HG02970 (cell line): ENCODE measurements at regions not wholly inside any gene's neighbourhood (a gene's known extent, or its start where the extent isn't known, plus 50 kb on each side); places are given as distances from the start of the nearest gene placed in this dataset.

ENCODE experiments used
- ATAC-seq: cut with Tn5 transposase; IDR thresholded peaks from one replicate; pipeline ENCODE4 v1.9.1; 2021; ENCODE audit warnings: mild to moderate bottlenecking, moderate library complexity, moderate number of reproducible peaks; ENCODE audit not compliant: unreplicated experiment, low FRiP score

DNA sequence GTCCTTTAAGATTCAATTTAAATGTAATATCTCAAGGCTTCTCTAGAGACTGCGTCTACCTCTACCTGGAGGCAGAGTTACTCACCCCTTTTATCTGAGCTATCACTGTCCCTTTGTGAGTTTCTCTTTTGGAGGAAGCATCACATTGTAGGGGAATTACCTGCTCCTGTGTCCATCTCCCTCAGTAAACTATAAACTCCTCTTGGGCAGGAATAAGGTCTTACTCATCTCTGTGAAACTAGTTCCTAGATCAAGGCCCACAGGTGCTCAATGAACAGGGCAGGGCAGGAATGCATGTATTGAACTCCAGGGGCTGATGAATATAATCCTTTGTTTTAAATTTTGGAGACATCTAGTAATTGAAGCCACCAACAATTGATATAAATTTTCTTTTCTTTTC lies 139.8 kb upstream of the ERCC6L2 start:
- ATAC-seq: no peak

DNA sequence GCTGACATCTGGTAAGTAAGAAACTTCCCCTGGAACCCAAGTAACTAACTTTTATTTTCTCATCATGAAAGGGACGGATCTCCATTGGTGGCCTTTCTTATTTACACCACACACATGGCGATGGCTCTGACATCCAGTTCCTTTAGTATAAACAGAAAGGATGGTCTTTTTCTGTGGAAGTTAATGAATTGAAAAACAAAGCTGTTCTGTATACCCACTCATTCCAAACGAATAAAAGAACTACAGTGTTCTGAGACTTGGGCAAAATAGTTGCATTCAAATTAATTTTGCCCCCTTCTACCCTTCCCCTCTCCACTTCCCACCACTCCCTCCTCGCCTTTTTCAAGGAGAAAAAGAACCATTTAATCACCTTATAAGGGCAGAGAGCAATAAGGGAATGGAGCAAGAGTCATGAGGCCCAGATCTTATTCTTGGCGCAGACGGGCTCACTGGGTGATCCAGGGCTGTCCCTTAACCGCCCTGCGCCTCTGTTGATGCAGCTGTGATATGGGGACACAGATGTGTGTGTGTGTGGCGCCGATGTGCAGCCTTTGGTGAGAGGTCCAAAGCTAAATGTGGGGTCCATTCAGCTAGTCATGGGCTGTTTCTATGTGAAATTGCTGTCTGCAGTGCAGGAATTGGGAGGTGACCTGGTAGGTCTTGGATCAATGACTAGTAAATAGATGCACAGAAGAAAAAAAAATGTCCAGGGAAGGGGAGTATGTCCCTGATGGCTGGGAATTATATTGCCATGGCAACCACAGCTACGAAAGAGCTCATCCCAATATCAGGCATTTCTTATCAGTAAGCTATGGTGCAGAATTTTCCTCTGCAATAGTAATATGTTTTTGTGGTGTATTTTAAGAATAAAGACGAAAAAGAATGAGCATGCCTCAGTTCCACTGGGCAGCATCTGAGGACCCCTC lies 141.5 kb upstream of the ERCC6L2 start:
- ATAC-seq: no peak

DNA sequence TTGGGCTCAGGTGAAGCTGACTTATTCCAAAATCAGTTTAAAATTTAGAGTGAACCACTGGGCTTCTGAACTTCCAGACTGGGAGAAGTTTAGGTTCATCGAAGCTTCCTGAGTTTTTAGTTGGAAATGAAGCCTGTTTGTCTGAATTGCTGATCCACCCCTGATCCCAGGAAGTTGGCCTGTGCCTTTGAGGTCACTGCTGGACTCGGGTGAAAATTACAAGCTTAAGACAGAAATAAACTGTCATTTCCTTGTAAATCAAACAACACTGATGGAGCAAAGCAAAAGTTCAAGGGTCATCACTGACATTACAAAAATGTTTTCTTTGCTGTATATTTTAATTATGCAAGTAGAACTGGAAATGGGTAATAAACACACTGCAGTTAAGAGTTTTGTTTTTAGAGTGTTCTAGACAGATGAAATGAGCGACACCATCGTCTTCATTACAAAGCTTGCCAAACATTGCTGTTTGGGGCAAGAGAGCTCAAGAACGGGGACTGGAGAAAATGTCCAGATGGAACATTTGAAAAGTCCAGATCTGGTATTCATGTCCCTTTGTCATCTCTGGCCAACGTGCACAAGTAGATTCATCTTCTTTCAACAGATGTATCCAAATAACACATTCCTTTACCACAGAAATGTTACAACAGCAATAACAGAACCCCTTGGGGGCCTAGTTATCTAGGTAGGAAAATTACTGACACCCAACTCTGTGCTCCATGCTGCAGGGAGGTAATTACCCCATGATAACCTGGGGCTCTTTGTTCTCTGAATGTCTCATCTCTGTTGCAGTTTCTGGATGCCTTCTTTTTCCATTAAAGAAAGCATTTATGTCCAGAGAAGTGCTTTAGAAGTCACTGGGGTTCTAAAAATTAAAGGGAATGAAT lies 142.4 kb upstream of the ERCC6L2 start:
- ATAC-seq: no peak

DNA sequence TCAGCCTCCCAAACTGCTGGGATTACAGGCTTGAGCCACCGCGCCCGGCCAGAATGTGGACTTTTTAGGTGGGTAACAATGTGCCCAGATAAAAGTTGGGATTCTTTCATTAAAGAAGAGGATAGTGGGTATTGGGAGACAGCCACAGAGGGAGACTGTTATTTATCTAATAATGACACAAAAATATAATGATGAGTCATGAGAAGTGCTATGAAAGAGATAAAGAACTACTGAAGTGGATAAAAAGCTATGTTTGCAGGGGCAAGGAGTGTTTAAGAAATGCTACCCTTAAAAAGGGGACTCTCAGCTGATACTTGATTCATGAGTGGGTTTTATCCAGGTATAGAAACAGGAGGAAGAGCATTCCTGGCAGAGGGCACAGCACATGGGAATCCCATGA lies 143.6 kb upstream of the ERCC6L2 start:
- no peak for ATAC-seq

DNA sequence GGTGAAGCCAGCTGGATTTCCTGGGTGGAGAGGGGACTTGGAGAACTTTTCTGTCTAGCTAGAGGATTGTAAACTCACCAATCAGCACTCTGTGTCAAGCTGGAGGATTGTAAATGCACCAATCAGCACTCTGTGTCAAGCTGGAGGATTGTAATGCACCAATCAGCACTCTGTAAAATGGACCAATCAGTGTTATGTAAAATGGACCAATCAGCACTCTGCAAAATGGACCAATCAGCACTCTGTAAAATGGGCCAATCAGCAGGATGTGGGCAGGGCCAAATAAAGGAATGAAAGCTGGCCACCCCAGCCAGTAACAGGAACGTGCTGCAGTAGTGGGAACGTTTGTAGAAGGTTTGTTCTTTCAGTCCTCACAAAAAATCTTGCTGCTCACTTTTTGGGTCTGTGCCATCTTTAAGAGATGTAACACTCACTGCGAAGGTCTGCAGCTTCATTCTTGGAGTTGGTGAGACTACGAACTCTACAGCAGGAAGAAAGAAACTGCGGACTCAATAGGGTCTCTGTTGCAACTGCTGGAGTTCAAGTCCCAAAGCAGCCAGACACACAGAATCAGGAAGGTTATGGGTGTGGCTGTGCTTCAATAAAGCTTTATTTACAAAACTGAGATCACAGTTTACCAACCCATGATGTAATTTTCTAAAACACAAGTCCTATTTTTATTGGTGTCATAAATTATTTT lies 145.7 kb upstream of the ERCC6L2 start:
- no peak for ATAC-seq

DNA sequence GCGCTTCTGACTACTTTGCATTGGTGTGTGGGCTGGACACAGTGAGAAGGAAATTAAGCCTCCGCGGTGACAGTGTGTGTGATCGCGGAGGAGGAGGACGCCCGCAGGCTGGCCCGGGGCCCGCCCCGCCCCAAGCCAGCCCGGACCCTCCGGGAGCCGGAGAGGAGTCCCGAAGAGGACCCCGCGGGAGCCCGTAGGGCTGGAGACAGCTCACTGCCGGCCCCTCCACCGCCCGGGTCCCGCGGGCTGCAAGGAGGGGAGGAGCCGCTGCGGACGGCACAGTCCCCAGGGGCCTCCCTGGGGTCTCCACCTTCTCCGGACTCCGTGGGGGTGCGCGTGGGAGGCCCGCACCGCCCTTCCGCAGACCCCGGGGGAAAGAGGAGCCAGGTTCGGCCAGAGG lies 146.4 kb upstream of the ERCC6L2 start:
- ATAC-seq: no peak

DNA sequence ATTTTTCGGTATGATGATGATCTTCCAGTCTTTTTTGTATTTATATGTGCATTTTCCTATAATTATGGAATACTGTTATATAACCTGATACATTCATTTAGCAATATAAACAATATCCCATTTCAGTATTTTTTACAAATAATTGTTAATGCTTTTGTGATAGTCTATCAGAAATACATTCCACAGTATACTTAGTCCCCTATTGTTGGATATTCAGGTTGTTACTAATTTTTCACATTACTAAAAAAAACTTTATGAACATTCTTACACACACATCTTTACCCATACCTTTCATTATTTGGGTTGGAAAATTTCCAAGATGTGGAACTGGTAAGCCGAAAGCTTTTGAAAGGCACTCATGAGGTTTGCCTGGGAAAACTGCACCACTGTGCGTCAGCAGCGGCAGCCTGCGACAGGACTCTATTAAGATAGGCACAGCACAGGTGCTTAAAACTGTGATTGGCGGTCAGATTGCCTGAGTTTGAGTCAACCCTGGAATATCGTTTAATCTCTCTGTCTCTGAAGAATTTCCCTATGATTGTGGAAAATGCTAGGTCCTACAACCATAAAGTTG lies 147.5 kb upstream of the ERCC6L2 start:
- no peak for ATAC-seq

DNA sequence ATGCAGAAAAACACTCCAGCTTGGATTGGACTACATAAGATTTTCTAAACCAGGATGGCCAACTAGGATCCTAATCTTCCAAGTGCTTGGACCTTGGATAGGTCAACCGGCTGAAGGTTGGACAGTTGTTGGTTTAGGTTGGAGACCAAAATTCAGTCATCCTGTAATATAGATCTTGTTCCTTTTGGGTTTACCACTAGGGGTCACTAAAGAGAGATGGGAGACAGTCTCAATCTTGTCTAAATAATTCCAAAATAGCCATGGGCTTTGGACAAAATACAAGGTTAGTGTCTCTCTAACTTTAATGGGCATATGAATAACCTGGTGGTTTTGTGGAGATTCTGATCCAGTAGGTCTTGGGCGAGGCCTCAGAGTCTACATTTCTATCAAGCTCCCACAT lies 148.7 kb upstream of the ERCC6L2 start:
- no peak for ATAC-seq

DNA sequence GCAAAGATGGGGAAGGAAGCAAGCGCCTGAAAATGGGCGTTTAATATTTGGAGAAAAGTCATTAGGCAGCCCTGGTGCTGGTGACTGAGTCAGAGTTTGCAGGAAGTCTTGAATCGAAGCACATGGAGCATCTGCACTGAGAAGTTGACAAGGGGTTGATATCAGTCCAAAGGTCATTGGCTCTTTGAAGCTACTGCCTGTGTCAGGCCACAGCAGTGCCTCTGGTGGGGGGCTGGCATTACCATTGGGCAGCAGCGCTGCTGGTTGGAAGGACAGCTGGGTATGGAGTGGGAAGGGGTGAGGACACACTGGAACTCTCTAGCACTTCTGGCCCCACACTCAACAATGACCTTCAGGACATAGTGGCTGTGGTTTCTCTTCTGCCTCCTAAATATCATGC lies 150.4 kb upstream of the ERCC6L2 start:
- ATAC-seq: peak; percentile 22

DNA sequence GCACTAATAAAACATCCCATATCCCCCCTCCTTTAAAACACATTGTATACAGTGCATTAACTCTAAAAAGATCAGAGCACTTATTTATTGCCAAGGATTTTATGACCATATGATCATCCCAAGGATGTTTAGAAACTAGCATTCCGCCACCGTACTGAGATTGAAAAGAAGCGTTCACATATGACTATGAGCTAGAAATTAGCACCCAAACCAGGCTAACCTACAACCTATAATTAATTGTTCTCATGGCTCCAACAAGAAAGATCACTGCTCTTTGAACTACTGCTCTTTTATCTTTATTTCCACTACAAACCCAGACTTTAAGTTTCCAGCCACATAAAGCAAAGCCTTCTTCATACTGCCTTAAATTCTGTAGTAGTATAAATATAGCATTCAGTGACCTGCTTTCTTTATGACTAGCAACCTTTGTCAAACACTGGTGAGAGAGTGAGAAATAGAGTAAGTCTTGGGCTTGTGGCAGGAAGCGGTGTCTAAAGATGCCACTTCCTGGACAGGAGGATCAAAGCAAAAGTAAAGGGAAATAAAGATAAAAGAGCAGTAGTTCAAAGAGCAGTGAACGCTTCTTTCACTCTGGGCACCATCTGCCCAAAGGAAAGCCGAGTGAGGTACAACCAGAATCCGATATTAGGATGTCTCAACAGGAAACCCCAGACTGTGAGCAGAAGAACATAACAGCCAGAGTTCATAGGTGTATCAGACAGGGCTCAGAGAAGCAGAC lies 151.1 kb upstream of the ERCC6L2 start:
- peak; percentile 91 for ATAC-seq

DNA sequence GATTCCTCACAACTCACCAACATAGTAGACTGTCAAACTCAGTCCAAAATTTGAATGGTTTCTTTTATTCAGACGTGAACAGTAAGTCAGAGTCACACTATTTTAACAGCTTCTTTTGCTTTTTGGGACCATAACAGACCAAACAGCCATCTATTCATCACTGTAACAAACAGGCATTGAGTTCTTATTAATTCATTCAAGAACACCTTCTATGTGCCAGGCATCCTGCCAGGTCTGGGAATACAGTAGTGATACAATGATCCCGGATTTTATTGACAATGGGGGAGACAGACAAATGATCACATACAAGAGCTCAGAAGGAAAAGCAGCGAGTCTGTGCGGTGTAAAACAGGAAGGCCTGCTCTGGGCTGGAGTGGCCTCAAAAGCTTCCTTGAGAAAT lies 153.3 kb upstream of the ERCC6L2 start:
- no peak for ATAC-seq

DNA sequence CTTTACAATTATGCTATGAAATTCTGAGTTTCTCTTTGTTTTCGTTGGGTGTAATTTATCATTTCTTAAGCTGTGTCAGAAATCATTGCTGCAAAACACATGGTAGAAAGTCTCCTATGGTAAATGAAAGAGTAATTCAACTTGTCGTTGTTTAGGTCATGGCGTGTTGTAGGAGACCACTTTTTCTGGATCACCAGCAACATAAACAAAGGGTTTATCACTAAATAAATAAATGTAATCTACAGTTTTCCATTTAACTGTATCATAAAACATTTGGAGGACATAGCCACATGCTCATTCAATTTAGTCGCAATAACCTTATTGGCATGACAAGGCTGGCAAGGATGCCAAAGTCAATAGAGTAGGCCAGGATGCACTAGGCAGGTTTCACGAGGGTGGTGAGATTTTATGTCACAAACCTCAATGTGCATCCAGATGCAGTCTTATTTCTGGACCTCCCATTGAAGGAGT lies 154.4 kb upstream of the ERCC6L2 start:
- ATAC-seq: no peak

DNA sequence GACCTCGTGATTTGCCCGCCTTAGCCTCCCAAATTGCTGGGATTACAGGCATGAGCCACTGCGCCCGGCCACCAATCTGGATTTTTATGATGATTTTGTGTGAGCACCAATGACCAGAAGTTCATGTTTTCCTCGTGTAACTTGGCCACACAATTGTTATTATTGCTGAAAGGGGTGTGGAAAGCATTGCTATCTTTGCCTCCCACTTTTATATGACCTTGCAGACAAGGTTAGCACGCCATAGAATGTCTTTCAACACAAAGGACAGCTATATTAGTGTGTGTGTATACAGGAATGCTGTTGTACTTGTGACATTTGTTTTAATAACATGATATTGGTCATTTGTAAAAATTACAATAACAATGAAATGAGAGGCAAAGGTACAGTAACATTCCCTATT lies 155.0 kb upstream of the ERCC6L2 start:
- no peak for ATAC-seq

DNA sequence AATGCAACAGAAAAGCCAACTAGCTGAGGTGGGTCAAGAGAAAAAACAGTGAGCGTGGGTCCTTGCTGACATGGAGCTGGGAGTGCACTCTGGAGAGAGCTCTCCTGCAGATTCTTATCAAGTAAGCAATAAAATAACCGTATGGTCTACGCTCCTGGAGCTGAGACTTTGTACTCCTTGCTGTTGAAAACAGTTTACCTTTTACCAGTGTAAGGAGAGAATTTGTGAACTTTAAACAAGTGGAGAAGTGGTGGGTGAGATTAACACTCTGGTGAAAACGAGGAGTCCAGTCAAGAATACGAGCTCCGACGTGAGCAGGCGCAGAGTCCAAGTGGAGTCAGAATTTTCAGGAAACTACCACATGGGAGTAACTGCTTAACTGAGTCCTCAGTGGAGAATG lies 156.1 kb upstream of the ERCC6L2 start:
- no peak for ATAC-seq

DNA sequence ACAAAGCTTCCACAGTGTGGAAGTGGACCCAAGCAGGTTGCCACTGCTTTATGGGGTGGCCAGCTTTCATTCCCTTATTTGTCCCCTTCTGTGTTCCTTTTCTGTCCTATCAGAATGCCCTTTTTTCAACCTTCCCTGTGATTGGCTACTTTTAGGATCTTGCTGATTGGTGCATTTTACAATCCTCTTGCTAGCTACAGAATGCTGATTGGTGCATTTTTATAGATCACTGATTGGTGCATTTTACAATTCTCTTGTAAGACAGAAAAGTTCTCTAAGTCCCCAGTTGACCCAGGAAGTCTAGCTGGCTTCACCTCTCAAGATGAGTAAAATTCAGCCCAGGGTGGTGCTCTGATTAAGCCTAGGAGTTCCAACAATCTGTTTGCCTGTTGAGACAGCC lies 157.2 kb upstream of the ERCC6L2 start:
- no peak for ATAC-seq

DNA sequence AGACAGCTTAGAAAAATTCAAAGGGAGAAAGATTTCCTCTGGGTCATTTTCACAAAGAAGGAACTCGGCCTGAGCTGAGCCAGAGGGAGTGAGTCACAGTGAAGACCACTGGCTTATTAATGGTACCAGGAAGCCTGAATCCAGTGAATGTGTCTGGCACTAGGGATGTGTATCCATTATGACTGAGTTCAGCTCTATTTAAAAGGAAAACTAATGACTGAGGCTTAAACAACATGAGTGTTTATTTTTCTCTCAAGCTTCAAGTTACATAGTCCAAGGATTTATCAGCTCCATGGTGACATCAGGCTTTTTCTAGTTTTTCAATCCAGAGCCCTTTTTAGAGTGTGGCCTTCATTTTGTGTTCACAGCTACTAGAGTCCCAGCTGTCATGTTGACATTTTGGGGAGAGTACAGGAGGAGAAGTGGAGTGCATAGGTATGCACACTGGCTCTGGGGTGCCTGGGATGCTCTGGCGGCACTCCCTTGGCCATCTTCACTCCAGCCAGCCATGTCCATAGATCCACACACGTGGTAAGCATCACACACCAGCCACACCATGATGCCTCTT lies 159.5 kb upstream of the ERCC6L2 start:
- no peak for ATAC-seq

DNA sequence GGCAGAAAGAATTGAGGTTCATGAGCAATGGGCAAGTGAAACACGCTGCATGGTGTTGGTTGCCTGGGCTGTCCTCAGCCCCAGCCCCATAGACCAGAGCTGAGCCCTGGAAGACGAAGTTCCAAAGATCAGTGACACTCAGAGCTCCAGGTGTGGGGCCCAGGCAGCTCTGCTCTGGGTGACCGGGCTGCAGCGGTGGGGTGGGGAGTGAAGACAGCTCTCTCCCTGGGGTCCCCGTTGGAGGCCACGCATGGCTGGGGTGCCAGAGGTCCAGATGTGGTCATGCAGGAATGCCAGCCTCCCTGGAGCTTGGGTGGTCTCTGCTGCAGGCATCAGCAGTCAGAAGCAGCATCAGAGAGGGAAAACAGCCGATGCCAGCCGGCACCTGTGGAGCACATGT lies 165.0 kb upstream of the ERCC6L2 start:
- ATAC-seq: no peak

DNA sequence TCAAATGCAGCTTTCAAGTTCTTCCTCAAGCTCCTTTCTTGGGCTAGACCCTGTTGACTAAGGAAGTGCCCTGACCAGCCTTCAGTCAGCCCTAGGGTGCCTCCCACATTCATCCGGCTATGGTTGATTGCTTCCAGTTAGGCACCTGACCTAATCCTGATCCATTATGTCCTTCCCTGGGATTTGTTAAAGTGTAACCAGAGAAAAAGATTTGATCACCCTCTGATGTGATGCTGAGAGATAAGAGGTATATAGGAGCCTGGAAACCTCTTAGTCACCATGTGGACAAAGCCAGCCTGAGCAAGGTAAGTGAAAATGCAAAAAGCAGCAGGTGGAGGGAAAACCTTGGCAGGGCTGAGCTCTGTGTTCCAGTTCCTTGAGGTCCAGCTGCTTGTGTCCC lies 178.8 kb upstream of the ERCC6L2 start:
- no peak for ATAC-seq

DNA sequence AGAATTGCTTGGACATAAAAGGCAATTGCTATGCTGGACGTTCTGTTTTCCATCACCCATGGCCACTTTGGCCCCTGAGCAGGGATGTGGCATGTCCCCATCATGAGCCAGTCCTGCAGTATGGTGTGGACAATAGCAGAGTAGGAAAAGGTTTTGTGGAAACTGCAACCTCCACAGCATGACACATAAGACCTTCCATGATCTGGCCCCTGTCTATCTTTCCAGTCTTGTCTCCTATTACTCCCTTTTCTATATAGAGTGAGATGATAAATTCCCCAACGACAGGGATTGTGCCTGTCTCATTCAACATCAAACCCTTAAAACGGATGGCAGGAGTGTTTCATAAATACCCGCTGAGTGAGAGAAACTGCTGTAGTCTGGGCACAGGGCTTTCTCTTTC lies 174.7 kb upstream of the PTCH1 start:
- no peak for ATAC-seq
